Keratinocyte (primary cell): ENCODE measurements at regions not wholly inside any gene's neighbourhood (a gene's known extent, or its start where the extent isn't known, plus 50 kb on each side); places are given as distances from the start of the nearest gene placed in this dataset.
"Not testable (repeated sequence)": the region's sequence is repeated elsewhere in the genome, so short reads cannot be mapped to it uniquely, and the experiment has no call there.

Experiments used
- DNase-seq: peaks from one replicate; pipeline ENCODE4 v3.0.0-alpha.2; 2011; ENCODE audit warnings: low read depth, missing footprints, low spot score
- FAIRE-seq: peaks from 2 replicates; lab custom pipeline; 2011; peaks lifted over from hg19 to GRCh38; lab: Jason Lieb, UNC
- H2AFZ ChIP-seq: 2 replicates; pipeline ENCODE4 v1.6.0; 2012; ENCODE audit warnings: low read length, control low read depth, inconsistent platforms; ENCODE audit not compliant: control insufficient read depth
- H3K27ac ChIP-seq: 2 replicates; pipeline ENCODE4 v1.5.1; 2011; ENCODE audit warnings: low read length; ENCODE audit not compliant: control insufficient read depth, insufficient read depth
- H3K27me3 ChIP-seq: 3 replicates; pipeline ENCODE4 v1.6.0; 2011; ENCODE audit warnings: low read length; ENCODE audit not compliant: control insufficient read depth, insufficient read depth; ENCODE audit errors: extremely low read depth
- H3K36me3 ChIP-seq, 2 experiments: 2 replicates in 1 of 2; 3 replicates in 1 of 2; pipeline ENCODE4 v1.5.1; 2011; ENCODE audit warnings: low read length in 2 of 2, mild to moderate bottlenecking in 1 of 2; ENCODE audit not compliant: control insufficient read depth in 2 of 2, insufficient read depth in 2 of 2; ENCODE audit errors: extremely low read depth in 1 of 2
- H3K4me1 ChIP-seq: 3 replicates; pipeline ENCODE4 v1.5.1; 2011; ENCODE audit warnings: low read length; ENCODE audit not compliant: control insufficient read depth, insufficient read depth; ENCODE audit errors: extremely low read depth
- H3K4me2 ChIP-seq: 3 replicates; pipeline ENCODE4 v1.6.0; 2011; ENCODE audit warnings: low read depth, low read length; ENCODE audit not compliant: control insufficient read depth, insufficient read depth; ENCODE audit errors: extremely low read depth
- H3K4me3 ChIP-seq, 3 experiments: fragments of 200-600 bp in 1 of 3; sonication (generic) in 1 of 3; 2 replicates in 2 of 3; 3 replicates in 1 of 3; pipeline ENCODE4 v1.5.1; 2011 to 2016; ENCODE audit warnings: low read length in 3 of 3, mild to moderate bottlenecking in 3 of 3, control low read depth in 2 of 3, inconsistent platforms in 1 of 3, low read depth in 1 of 3, mixed read lengths in 1 of 3, mixed run types in 1 of 3, moderate library complexity in 1 of 3; ENCODE audit not compliant: control insufficient read depth in 2 of 3, insufficient read depth in 2 of 3; ENCODE audit errors: extremely low read depth in 1 of 3
- H3K79me2 ChIP-seq: 2 replicates; pipeline ENCODE4 v1.6.0; 2012; ENCODE audit warnings: low read length; ENCODE audit not compliant: control insufficient read depth, insufficient read depth
- H3K9ac ChIP-seq: 3 replicates; pipeline ENCODE4 v1.6.0; 2011; ENCODE audit warnings: low read length; ENCODE audit not compliant: control insufficient read depth, insufficient read depth; ENCODE audit errors: extremely low read depth
- H3K9me1 ChIP-seq: 3 replicates; pipeline ENCODE4 v1.6.0; 2011; ENCODE audit warnings: low read length; ENCODE audit not compliant: control insufficient read depth, insufficient read depth; ENCODE audit errors: extremely low read depth
- H3K9me3 ChIP-seq: 2 replicates; pipeline ENCODE4 v1.5.1; 2012; ENCODE audit warnings: low read depth, low read length; ENCODE audit not compliant: control insufficient read depth
- H4K20me1 ChIP-seq: 3 replicates; pipeline ENCODE4 v1.6.0; 2011; ENCODE audit warnings: low read length; ENCODE audit not compliant: control insufficient read depth, insufficient read depth; ENCODE audit errors: extremely low read depth
- CTCF ChIP-seq, 3 experiments: IDR thresholded peaks in 1 of 3; conservative IDR thresholded peaks in 1 of 3; optimal IDR thresholded peaks in 1 of 3; 2 replicates in 2 of 3; 3 replicates in 1 of 3; pipeline versions ENCODE3 to v1.5.1; 2011; ENCODE audit warnings: low read length in 3 of 3, mild to moderate bottlenecking in 3 of 3, moderate library complexity in 2 of 3, control low read depth in 1 of 3, inconsistent platforms in 1 of 3; ENCODE audit not compliant: insufficient read depth in 2 of 3; ENCODE audit errors: extremely low read depth in 1 of 3
- EZH2 ChIP-seq: IDR thresholded peaks from one replicate; pipeline ENCODE4 v1.6.1; 2012; ENCODE audit warnings: inconsistent platforms, mild to moderate bottlenecking, low read length, moderate library complexity
- dilution Hi-C: fragments of 300-500 bp; cut with MboI; formaldehyde crosslinking; loops from one replicate; pipeline ENCODE4 v1.7.0; 2020; ENCODE audit warnings: low sequenced_read_pairs; ENCODE audit not compliant: extremely low pct_ligation_motif_present

GRCh38 chr1:199029401-199029800, 390.6 kb downstream of the PTPRC start:
- Histone ChIP-seq H3K4me3 (no peak overlapping the region), H3K27me3 (no peaks in the 10 kb centered on the region), H3K79me2 (no peaks in the 10 kb centered on the region), H3K9me3 (no peaks in the 10 kb centered on the region), H3K36me3 (no peaks in the 10 kb centered on the region), H3K27ac (no peak overlapping the region), H3K4me2 (no peak overlapping the region), H2AFZ (no peak overlapping the region), H3K9ac (no peak overlapping the region), H3K4me1 (no peaks in the 10 kb centered on the region), H3K9me1 (no peaks in the 10 kb centered on the region), H4K20me1 (no peaks in the 10 kb centered on the region)
- TF ChIP-seq CTCF (optimal IDR thresholded peaks at IDR 0.05 in 1 of 3, IDR thresholded peaks at IDR 0.05 in 1 of 3, conservative IDR thresholded peaks at IDR 0.05 in 1 of 3; ENCODE audit: extremely low read depth in 1 of 3, insufficient read depth in 2 of 3, low read length in 3 of 3), result no peak
- TF ChIP-seq EZH2, result no peak
- DNase-seq, result no peak
- dilution Hi-C loops, result no loop called here
- peak; percentile 56 for FAIRE-seq

- dilution Hi-C loops, result no loop called here
- H3K27me3 ChIP-seq, result no peaks in the 10 kb centered on the region
- H3K79me2 ChIP-seq, result no peaks in the 10 kb centered on the region
- no peaks in the 10 kb centered on the region for H3K36me3 ChIP-seq
- no peaks in the 10 kb centered on the region for H4K20me1 ChIP-seq
- no peak overlapping the region for H2AFZ ChIP-seq
- TF ChIP-seq CTCF (optimal IDR thresholded peaks at IDR 0.05 in 1 of 3, IDR thresholded peaks at IDR 0.05 in 1 of 3, conservative IDR thresholded peaks at IDR 0.05 in 1 of 3; ENCODE audit: extremely low read depth in 1 of 3, insufficient read depth in 2 of 3, low read length in 3 of 3), result no peak
- no peak for TF ChIP-seq EZH2
- H3K4me1 ChIP-seq, result no peaks in the 10 kb centered on the region
- no peak for FAIRE-seq
- no peak for DNase-seq
- H3K4me3 ChIP-seq, result no peak overlapping the region
- H3K27ac ChIP-seq, result no peak overlapping the region
- no peak overlapping the region for H3K9ac ChIP-seq
- no peak overlapping the region for H3K4me2 ChIP-seq
- H3K9me3 ChIP-seq, result no peaks in the 10 kb centered on the region
- H3K9me1 ChIP-seq, result no peaks in the 10 kb centered on the region
Measured at GRCh38 chr1:199029855-199030254, 391.0 kb downstream of the PTPRC start.

GRCh38 chr1:199030541-199030940, 391.7 kb downstream of the PTPRC start:
- H3K9me3 ChIP-seq, H3K4me1 ChIP-seq, FAIRE-seq, H3K79me2 ChIP-seq, H3K9me1 ChIP-seq, H3K27ac ChIP-seq, dilution Hi-C loops, H3K4me3 ChIP-seq, H3K36me3 ChIP-seq, H3K4me2 ChIP-seq, H4K20me1 ChIP-seq, H2AFZ ChIP-seq, H3K9ac ChIP-seq, H3K27me3 ChIP-seq, DNase-seq: not testable (repeated sequence)

GRCh38 chr1:199031170-199031569, 392.3 kb downstream of the PTPRC start:
- H4K20me1 ChIP-seq, FAIRE-seq, H3K9ac ChIP-seq, H3K79me2 ChIP-seq, dilution Hi-C loops, H3K4me3 ChIP-seq, H3K27ac ChIP-seq, H3K9me1 ChIP-seq, H3K4me1 ChIP-seq, H3K27me3 ChIP-seq, H3K4me2 ChIP-seq, DNase-seq, H3K9me3 ChIP-seq, H3K36me3 ChIP-seq, H2AFZ ChIP-seq: not testable (repeated sequence)
